ENCODE measurements at regions not wholly inside any gene's neighbourhood (a gene's known extent, or its start where the extent isn't known, plus 50 kb on each side); places are given as distances from the start of the nearest gene placed in this dataset.
"Not testable (repeated sequence)": the region's sequence is repeated elsewhere in the genome, so short reads cannot be mapped to it uniquely, and the experiment has no call there.

- DNase-seq (ENCODE audit: low read depth) = no peak
- no peak for TF ChIP-seq CTCF (conservative IDR thresholded peaks at IDR 0.05; ENCODE audit: low read depth, low read length)
- no peak overlapping the region for H3K4me3 ChIP-seq (ENCODE audit: low read length)
Measured at GRCh38 chr13:80707000-80707983, 366.4 kb upstream of the SPRY2 start.

GRCh38 chr13:80706164-80706471 is 365.2 kb upstream of the SPRY2 start:
- no peak for DNase-seq (ENCODE audit: low read depth)
- TF ChIP-seq CTCF (conservative IDR thresholded peaks at IDR 0.05; ENCODE audit: low read depth, low read length) = no peak
- H3K4me3 ChIP-seq (ENCODE audit: low read length) = no peak overlapping the region

- no peak for TF ChIP-seq CTCF (conservative IDR thresholded peaks at IDR 0.05; ENCODE audit: low read depth, low read length)
- no peak overlapping the region for H3K4me3 ChIP-seq (ENCODE audit: low read length)
Measured at GRCh38 chr13:80705371-80706163, 364.6 kb upstream of the SPRY2 start.

GRCh38 chr13:80704369-80704768 is 363.4 kb upstream of the SPRY2 start:
- no peak for TF ChIP-seq CTCF (conservative IDR thresholded peaks at IDR 0.05; ENCODE audit: low read depth, low read length)
- no peak overlapping the region for H3K4me3 ChIP-seq (ENCODE audit: low read length)

More at GRCh38 chr13:80705371-80706163, 364.6 kb upstream of the SPRY2 start:
- no peak for DNase-seq (ENCODE audit: low read depth)

GRCh38 chr13:80695841-80696240 is 354.9 kb upstream of the SPRY2 start:
- DNase-seq (ENCODE audit: low read depth) = no peak
- H3K4me3 ChIP-seq (ENCODE audit: low read length) = no peak overlapping the region
- no peak for TF ChIP-seq CTCF (conservative IDR thresholded peaks at IDR 0.05; ENCODE audit: low read depth, low read length)

More at GRCh38 chr13:80704369-80704768, 363.4 kb upstream of the SPRY2 start:
- no peak for DNase-seq (ENCODE audit: low read depth)

- DNase-seq (ENCODE audit: low read depth); H3K4me3 ChIP-seq (ENCODE audit: low read length): not testable (repeated sequence)
Measured at GRCh38 chr13:80691814-80692213, 350.9 kb upstream of the SPRY2 start.

- H3K4me3 ChIP-seq (ENCODE audit: low read length) = no peak overlapping the region
- DNase-seq (ENCODE audit: low read depth) = no peak
- TF ChIP-seq CTCF (conservative IDR thresholded peaks at IDR 0.05; ENCODE audit: low read depth, low read length) = no peak
Measured at GRCh38 chr13:80690208-80690607, 349.3 kb upstream of the SPRY2 start.
